ENCODE measurements at regions not wholly inside any gene's neighbourhood (a gene's known extent, or its start where the extent isn't known, plus 50 kb on each side); places are given as distances from the start of the nearest gene placed in this dataset.
A peak's percentile ranks its signal among the peaks of the same experiment; 100 is the strongest.
"Not testable (repeated sequence)": the region's sequence is repeated elsewhere in the genome, so short reads cannot be mapped to it uniquely, and the experiment has no call there.

- intact Hi-C loops (cut with DNase I), result no loop called here
- H3K27me3 ChIP-seq (ENCODE audit: control insufficient read depth, insufficient read depth), result no peaks in the 10 kb centered on the region
- DNase-seq (no peak), ATAC-seq (no peak)
- H3K4me1 ChIP-seq (ENCODE audit: control insufficient read depth, insufficient read depth, low read length), result no peaks in the 10 kb centered on the region
- no peak overlapping the region for H3K4me3 ChIP-seq (ENCODE audit: low read length)
- H3K9me3 ChIP-seq (ENCODE audit: control insufficient read depth, low read length), result peaks cover 2% of the 10 kb centered on the region
- H3K27ac ChIP-seq (ENCODE audit: low read length), result no peak overlapping the region
Measured at GRCh38 chr18:55695091-55695490, 107.1 kb upstream of the TCF4 start.

- Histone ChIP-seq H3K4me1 (ENCODE audit: control insufficient read depth, insufficient read depth, low read length) (no peaks in the 10 kb centered on the region), H3K27me3 (ENCODE audit: control insufficient read depth, insufficient read depth) (no peaks in the 10 kb centered on the region), H3K27ac (ENCODE audit: low read length) (no peak overlapping the region), H3K9me3 (ENCODE audit: control insufficient read depth, low read length) (peaks cover 2% of the 10 kb centered on the region), H3K4me3 (ENCODE audit: low read length) (no peak overlapping the region)
- WGBS, result 89% methylated on average over 1 of the region's 1 CpG
- DNase-seq (no peak), ATAC-seq (no peak)
- intact Hi-C loops (cut with DNase I), result no loop called here
Measured at GRCh38 chr18:55694291-55694690, 106.3 kb upstream of the TCF4 start.

GRCh38 chr18:55688030-55688429 is 100.0 kb upstream of the TCF4 start:
- intact Hi-C loops (cut with DNase I), result no loop called here
- H3K27ac ChIP-seq (ENCODE audit: low read length), result no peak overlapping the region
- no peak for ATAC-seq
- H3K27me3 ChIP-seq (ENCODE audit: control insufficient read depth, insufficient read depth), result no peaks in the 10 kb centered on the region
- H3K9me3 ChIP-seq (ENCODE audit: control insufficient read depth, low read length), result no peaks in the 10 kb centered on the region
- H3K4me1 ChIP-seq (ENCODE audit: control insufficient read depth, insufficient read depth, low read length), result no peaks in the 10 kb centered on the region
- H3K4me3 ChIP-seq (ENCODE audit: low read length), result no peak overlapping the region
- WGBS, result 81% methylated on average over 4 of the region's 4 CpGs
- DNase-seq, result no peak

GRCh38 chr18:55687106-55687505 is 99.1 kb upstream of the TCF4 start:
- 81% methylated on average over 3 of the region's 3 CpGs for WGBS
- intact Hi-C loops (cut with DNase I), result no loop called here
- no peak overlapping the region for H3K4me3 ChIP-seq (ENCODE audit: low read length)
- H3K27me3 ChIP-seq (ENCODE audit: control insufficient read depth, insufficient read depth), result no peaks in the 10 kb centered on the region
- H3K9me3 ChIP-seq (ENCODE audit: control insufficient read depth, low read length), result no peaks in the 10 kb centered on the region
- ATAC-seq (no peak), DNase-seq (no peak)
- no peaks in the 10 kb centered on the region for H3K4me1 ChIP-seq (ENCODE audit: control insufficient read depth, insufficient read depth, low read length)
- no peak overlapping the region for H3K27ac ChIP-seq (ENCODE audit: low read length)

- ATAC-seq (no peak), DNase-seq (no peak)
- Histone ChIP-seq H3K4me1 (ENCODE audit: control insufficient read depth, insufficient read depth, low read length) (no peaks in the 10 kb centered on the region), H3K27ac (ENCODE audit: low read length) (no peak overlapping the region), H3K4me3 (ENCODE audit: low read length) (no peak overlapping the region), H3K27me3 (ENCODE audit: control insufficient read depth, insufficient read depth) (no peaks in the 10 kb centered on the region), H3K9me3 (ENCODE audit: control insufficient read depth, low read length) (no peaks in the 10 kb centered on the region)
- intact Hi-C loops (cut with DNase I), result no loop called here
Measured at GRCh38 chr18:55685638-55686037, 97.6 kb upstream of the TCF4 start.

- H3K4me1 ChIP-seq (ENCODE audit: control insufficient read depth, insufficient read depth, low read length), result no peaks in the 10 kb centered on the region
- ATAC-seq, result peak; percentile 48 to 57
- H3K9me3 ChIP-seq (ENCODE audit: control insufficient read depth, low read length), result no peaks in the 10 kb centered on the region
- 20% methylated on average over 12 of the region's 12 CpGs for WGBS
- intact Hi-C loops (cut with DNase I), result no loop called here
- no peak overlapping the region for H3K27ac ChIP-seq (ENCODE audit: low read length)
- no peaks in the 10 kb centered on the region for H3K27me3 ChIP-seq (ENCODE audit: control insufficient read depth, insufficient read depth)
- DNase-seq, result no peak
- peak overlapping the region; percentile 30 for H3K4me3 ChIP-seq (ENCODE audit: low read length)
Measured at GRCh38 chr18:55672574-55673361, 84.8 kb upstream of the TCF4 start.

- ATAC-seq, result no peak
- WGBS, result 96% methylated on average over 5 of the region's 5 CpGs
- DNase-seq, result no peak
Measured at GRCh38 chr18:55665506-55665905, 77.5 kb upstream of the TCF4 start.

GRCh38 chr18:55664758-55665400 is 76.9 kb upstream of the TCF4 start:
- H3K27ac ChIP-seq (ENCODE audit: low read length); H3K9me3 ChIP-seq (ENCODE audit: control insufficient read depth, low read length); intact Hi-C loops (cut with DNase I); H3K4me3 ChIP-seq (ENCODE audit: low read length); ATAC-seq; H3K27me3 ChIP-seq (ENCODE audit: control insufficient read depth, insufficient read depth); H3K4me1 ChIP-seq (ENCODE audit: control insufficient read depth, insufficient read depth, low read length): not testable (repeated sequence)
- peak in 2 of 3 donors; percentile 39 to 51 for DNase-seq
- 95% methylated on average over 45 of the region's 45 CpGs for WGBS

More at GRCh38 chr18:55665506-55665905, 77.5 kb upstream of the TCF4 start:
- intact Hi-C loops (cut with DNase I), result no loop called here
- Histone ChIP-seq H3K4me1 (ENCODE audit: control insufficient read depth, insufficient read depth, low read length) (no peaks in the 10 kb centered on the region), H3K4me3 (ENCODE audit: low read length) (no peak overlapping the region), H3K9me3 (ENCODE audit: control insufficient read depth, low read length) (no peaks in the 10 kb centered on the region), H3K27ac (ENCODE audit: low read length) (no peak overlapping the region), H3K27me3 (ENCODE audit: control insufficient read depth, insufficient read depth) (no peaks in the 10 kb centered on the region)

GRCh38 chr18:55663891-55664290 is 75.9 kb upstream of the TCF4 start:
- DNase-seq (no peak), ATAC-seq (no peak)
- no peaks in the 10 kb centered on the region for H3K4me1 ChIP-seq (ENCODE audit: control insufficient read depth, insufficient read depth, low read length)
- no peak overlapping the region for H3K27ac ChIP-seq (ENCODE audit: low read length)
- no peak overlapping the region for H3K4me3 ChIP-seq (ENCODE audit: low read length)
- intact Hi-C loops (cut with DNase I), result no loop called here
- no peaks in the 10 kb centered on the region for H3K9me3 ChIP-seq (ENCODE audit: control insufficient read depth, low read length)
- 84% methylated on average over 4 of the region's 4 CpGs for WGBS
- H3K27me3 ChIP-seq (ENCODE audit: control insufficient read depth, insufficient read depth), result no peaks in the 10 kb centered on the region

GRCh38 chr18:55658598-55658997 is 70.6 kb upstream of the TCF4 start:
- no peak overlapping the region for H3K4me3 ChIP-seq (ENCODE audit: low read length)
- H3K9me3 ChIP-seq (ENCODE audit: control insufficient read depth, low read length), result no peaks in the 10 kb centered on the region
- H3K4me1 ChIP-seq (ENCODE audit: control insufficient read depth, insufficient read depth, low read length), result peaks cover 2% of the 10 kb centered on the region
- whole genome bisulfite sequencing, result 95% methylated on average over 2 of the region's 2 CpGs
- DNase-seq (no peak), ATAC-seq (no peak)
- H3K27ac ChIP-seq (ENCODE audit: low read length), result no peak overlapping the region
- no peaks in the 10 kb centered on the region for H3K27me3 ChIP-seq (ENCODE audit: control insufficient read depth, insufficient read depth)
- intact Hi-C loops (cut with DNase I), result no loop called here

GRCh38 chr18:55657572-55658331 is 69.8 kb upstream of the TCF4 start:
- Histone ChIP-seq H3K4me3 (ENCODE audit: low read length) (no peak overlapping the region), H3K27ac (ENCODE audit: low read length) (no peak overlapping the region), H3K27me3 (ENCODE audit: control insufficient read depth, insufficient read depth) (no peaks in the 10 kb centered on the region), H3K4me1 (ENCODE audit: control insufficient read depth, insufficient read depth, low read length) (peaks cover 2% of the 10 kb centered on the region), H3K9me3 (ENCODE audit: control insufficient read depth, low read length) (no peaks in the 10 kb centered on the region)
- DNase-seq (no peak), ATAC-seq (no peak)
- WGBS, result 74% methylated on average over 4 of the region's 4 CpGs
- intact Hi-C loops (cut with DNase I), result no loop called here
